Psoas muscle (tissue), 7 donors: ENCODE measurements at regions not wholly inside any gene's neighbourhood (a gene's known extent, or its start where the extent isn't known, plus 50 kb on each side); places are given as distances from the start of the nearest gene placed in this dataset.

Experiments used
- ATAC-seq, 4 donors: fragments of 200-7000 bp; cut with Tn5 transposase; one replicate each; pipeline ENCODE4 v1.9.1; 2020; ENCODE audit warnings: moderate library complexity in 3 of 4, mild to moderate bottlenecking in 2 of 4
- DNase-seq, 2 donors: peaks; one replicate each; pipeline ENCODE4 v3.0.0-alpha.2; 2020
- H3K27ac ChIP-seq: fragments of 200-600 bp; one replicate; pipeline ENCODE4 v1.8.0; 2022
- H3K27me3 ChIP-seq, 3 donors: fragments of 200-600 bp in 1 of 3; one replicate each; pipeline versions ENCODE4 v1.6.1 to v1.8.0; 2013 to 2022; ENCODE audit warnings: low read length in 2 of 3, mild to moderate bottlenecking in 2 of 3, moderate library complexity in 1 of 3; ENCODE audit not compliant: insufficient read depth in 3 of 3
- H3K36me3 ChIP-seq, 2 donors: fragments of 200-600 bp in 1 of 2; one replicate each; pipeline versions ENCODE4 v1.6.1 to v1.8.0; 2013 to 2022; ENCODE audit warnings: low read depth in 1 of 2, mild to moderate bottlenecking in 1 of 2, moderate library complexity in 1 of 2; ENCODE audit not compliant: insufficient read depth in 1 of 2
- H3K4me1 ChIP-seq: fragments of 200-600 bp; one replicate; pipeline ENCODE4 v1.8.0; 2022
- H3K4me3 ChIP-seq: fragments of 200-600 bp; one replicate; pipeline ENCODE4 v1.8.0; 2022; ENCODE audit warnings: mild to moderate bottlenecking
- H3K9me3 ChIP-seq: fragments of 200-600 bp; one replicate; pipeline ENCODE4 v1.8.0; 2022
- CTCF ChIP-seq: fragments of 200-600 bp; IDR thresholded peaks from one replicate; pipeline ENCODE4 v1.8.0; 2022; ENCODE audit warnings: antibody characterized with exemption
- WGBS, 3 donors: extraction: QIAGEN DNeasy Blood & Tissue Kit; methylation state at CpG; one replicate each; pipeline versions ENCODE4 v1.1.6 to v1.1.7; 2013; 5-methylcytosine and 5-hydroxymethylcytosine counted together
- intact Hi-C, 2 donors: fragments of 100-400 bp; cut with DNase I; formaldehyde crosslinking; loops; one replicate each; pipeline versions ENCODE4 v1.11.0 to v1.14.2; 2022
- donor health status: healthy with polysubstance abuse.
- donor health status: DM: no; HTN: no; CAD: no; lungs with moderate emphysema.
- donor health status: Bipolar disorder and iron deficiency.
- donor health status: healthy.
- donor health status: DM: yes; HTN: yes; CAD: no.
- donor health status: DM: no; HTN: no; CAD: no.
- donor health status: DM: yes; HTN: yes; CAD: no.

GRCh38 chr3:25096536-25096935 lies 331.5 kb upstream of the RARB start:
- Histone ChIP-seq H3K9me3 (no peaks in the 10 kb centered on the region), H3K4me1 (no peaks in the 10 kb centered on the region), H3K4me3 (no peak overlapping the region), H3K27me3 (no peaks in the 10 kb centered on the region), H3K36me3 (no peaks in the 10 kb centered on the region), H3K27ac (no peak overlapping the region)
- 76 to 90% (median 81%) methylated on average over 2 of the region's 2 CpGs for WGBS, 3 donors
- no peak for DNase-seq
- no peak for TF ChIP-seq CTCF
- no peak for ATAC-seq
- intact Hi-C loops = loop anchor here in 1 of 2 donors (5.0 kb wide), 1 partner anchor 324 kb away; no protein-coding TSS in a partner anchor

GRCh38 chr3:25097023-25097422 lies 331.0 kb upstream of the RARB start:
- no peaks in the 10 kb centered on the region for H3K36me3 ChIP-seq
- WGBS, 3 donors = 92 to 96% (median 94%) methylated on average over 3 of the region's 3 CpGs
- TF ChIP-seq CTCF = no peak
- H3K27me3 ChIP-seq = no peaks in the 10 kb centered on the region
- no peak overlapping the region for H3K4me3 ChIP-seq
- intact Hi-C loops = loop anchor here in 1 of 2 donors (5.0 kb wide), 1 partner anchor 325 kb away; no protein-coding TSS in a partner anchor
- H3K4me1 ChIP-seq = no peaks in the 10 kb centered on the region
- ATAC-seq (no peak), DNase-seq (no peak)
- H3K9me3 ChIP-seq = no peaks in the 10 kb centered on the region
- no peak overlapping the region for H3K27ac ChIP-seq

- Histone ChIP-seq H3K36me3 (no peaks in the 10 kb centered on the region), H3K9me3 (no peaks in the 10 kb centered on the region), H3K4me1 (no peaks in the 10 kb centered on the region), H3K4me3 (no peak overlapping the region), H3K27me3 (no peaks in the 10 kb centered on the region), H3K27ac (no peak overlapping the region)
- WGBS, 3 donors = 64 to 72% (median 71%) methylated on average over 9 of the region's 9 CpGs
- intact Hi-C loops = loop anchor here in 1 of 2 donors (5.0 kb wide), 1 partner anchor 327 kb away; no protein-coding TSS in a partner anchor
- TF ChIP-seq CTCF = no peak
- no peak for DNase-seq
- ATAC-seq = no peak
Measured at GRCh38 chr3:25099666-25100065, 328.4 kb upstream of the RARB start.

- ATAC-seq = no peak
- Histone ChIP-seq H3K27me3 (no peaks in the 10 kb centered on the region), H3K36me3 (no peaks in the 10 kb centered on the region), H3K4me1 (no peaks in the 10 kb centered on the region), H3K9me3 (no peaks in the 10 kb centered on the region), H3K27ac (no peak overlapping the region), H3K4me3 (no peak overlapping the region)
- no peak for TF ChIP-seq CTCF
- no peak for DNase-seq
- 54 to 62% (median 55%) methylated on average over 3 of the region's 3 CpGs for WGBS, 3 donors
- intact Hi-C loops = no loop called here
Measured at GRCh38 chr3:25103391-25103790, 324.7 kb upstream of the RARB start.

GRCh38 chr3:25107918-25108617 lies 320.0 kb upstream of the RARB start:
- ATAC-seq = no peak
- no peaks in the 10 kb centered on the region for H3K27me3 ChIP-seq
- no peaks in the 10 kb centered on the region for H3K36me3 ChIP-seq
- H3K27ac ChIP-seq = no peak overlapping the region
- no peak for DNase-seq
- H3K9me3 ChIP-seq = no peaks in the 10 kb centered on the region
- 88 to 92% (median 88%) methylated on average over 9 of the region's 9 CpGs for WGBS, 3 donors
- intact Hi-C loops = no loop called here
- no peaks in the 10 kb centered on the region for H3K4me1 ChIP-seq
- H3K4me3 ChIP-seq = no peak overlapping the region
- no peak for TF ChIP-seq CTCF
